ENCODE measurements at regions not wholly inside any gene's neighbourhood (a gene's known extent, or its start where the extent isn't known, plus 50 kb on each side); places are given as distances from the start of the nearest gene placed in this dataset.

DNA sequence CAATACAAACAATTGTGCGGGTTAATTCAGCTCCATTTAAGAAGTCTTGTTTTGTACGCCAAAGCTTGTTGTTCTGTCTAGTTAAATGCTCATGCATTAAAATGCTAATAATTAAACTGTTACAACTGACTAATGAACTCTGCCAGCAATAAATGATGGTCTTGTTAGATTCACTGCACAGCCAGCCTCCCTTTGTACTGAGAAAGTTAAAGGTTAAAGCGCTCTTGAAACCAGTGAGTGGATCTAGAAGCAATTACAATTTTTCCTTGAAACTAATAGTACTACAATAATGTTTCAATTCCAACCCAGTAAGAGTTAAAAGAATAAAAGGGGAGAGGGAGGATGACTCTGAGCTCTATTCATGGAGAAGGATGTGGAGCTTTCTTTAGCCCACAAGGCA lies 233.0 kb downstream of the EMX2 start:
- TF ChIP-seq, protein P1, sequence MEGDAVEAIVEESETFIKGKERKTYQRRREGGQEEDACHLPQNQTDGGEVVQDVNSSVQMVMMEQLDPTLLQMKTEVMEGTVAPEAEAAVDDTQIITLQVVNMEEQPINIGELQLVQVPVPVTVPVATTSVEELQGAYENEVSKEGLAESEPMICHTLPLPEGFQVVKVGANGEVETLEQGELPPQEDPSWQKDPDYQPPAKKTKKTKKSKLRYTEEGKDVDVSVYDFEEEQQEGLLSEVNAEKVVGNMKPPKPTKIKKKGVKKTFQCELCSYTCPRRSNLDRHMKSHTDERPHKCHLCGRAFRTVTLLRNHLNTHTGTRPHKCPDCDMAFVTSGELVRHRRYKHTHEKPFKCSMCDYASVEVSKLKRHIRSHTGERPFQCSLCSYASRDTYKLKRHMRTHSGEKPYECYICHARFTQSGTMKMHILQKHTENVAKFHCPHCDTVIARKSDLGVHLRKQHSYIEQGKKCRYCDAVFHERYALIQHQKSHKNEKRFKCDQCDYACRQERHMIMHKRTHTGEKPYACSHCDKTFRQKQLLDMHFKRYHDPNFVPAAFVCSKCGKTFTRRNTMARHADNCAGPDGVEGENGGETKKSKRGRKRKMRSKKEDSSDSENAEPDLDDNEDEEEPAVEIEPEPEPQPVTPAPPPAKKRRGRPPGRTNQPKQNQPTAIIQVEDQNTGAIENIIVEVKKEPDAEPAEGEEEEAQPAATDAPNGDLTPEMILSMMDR (IDR thresholded peaks at IDR 0.05; ENCODE audit: extremely low read depth in 1 of 2, insufficient read depth in 1 of 2, low read depth in 1 of 2, low read length in 2 of 2): no peak
- TF ChIP-seq POLR2A (IDR thresholded peaks at IDR 0.05; ENCODE audit: low read depth, low read length): no peak
- TF ChIP-seq POLR2AphosphoS5 (IDR thresholded peaks at IDR 0.05; ENCODE audit: insufficient read depth, low read depth, low read length): no peak
- TF ChIP-seq MYC (IDR thresholded peaks at IDR 0.05; ENCODE audit: low read depth, low read length): no peak
- no peak for TF ChIP-seq EZH2 (IDR thresholded peaks at IDR 0.05; ENCODE audit: borderline replicate concordance, low read depth, low read length, severe bottlenecking)

All from endothelial cell of umbilical vein (primary cell).